HG03442 (cell line): ENCODE measurements at regions not wholly inside any gene's neighbourhood (a gene's known extent, or its start where the extent isn't known, plus 50 kb on each side); places are given as distances from the start of the nearest gene placed in this dataset.

Experiments
- ATAC-seq: cut with Tn5 transposase; IDR thresholded peaks from one replicate; pipeline ENCODE4 v1.9.1; 2021; ENCODE audit warnings: mild to moderate bottlenecking, moderate library complexity; ENCODE audit not compliant: unreplicated experiment

DNA sequence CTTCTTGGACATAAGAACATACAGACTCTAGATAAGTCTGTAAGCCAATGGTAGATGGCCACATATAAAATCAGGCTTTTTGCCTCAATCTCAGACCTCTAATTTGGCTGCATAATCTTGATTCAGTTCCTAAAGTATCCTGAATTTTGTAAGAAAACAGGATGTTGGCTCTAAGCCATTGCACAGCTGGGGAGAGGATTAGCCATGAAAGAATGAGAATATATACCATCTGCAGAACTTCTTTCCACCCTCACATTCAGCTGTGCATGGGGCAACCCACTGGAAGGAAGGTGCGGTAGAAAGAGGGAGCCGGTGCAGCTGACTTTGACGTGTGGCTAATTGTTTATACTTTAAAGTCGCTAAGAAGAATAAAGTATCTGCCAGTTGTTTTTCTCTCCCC is 1061.6 kb upstream of the FAM98A start:
- no peak for ATAC-seq

DNA sequence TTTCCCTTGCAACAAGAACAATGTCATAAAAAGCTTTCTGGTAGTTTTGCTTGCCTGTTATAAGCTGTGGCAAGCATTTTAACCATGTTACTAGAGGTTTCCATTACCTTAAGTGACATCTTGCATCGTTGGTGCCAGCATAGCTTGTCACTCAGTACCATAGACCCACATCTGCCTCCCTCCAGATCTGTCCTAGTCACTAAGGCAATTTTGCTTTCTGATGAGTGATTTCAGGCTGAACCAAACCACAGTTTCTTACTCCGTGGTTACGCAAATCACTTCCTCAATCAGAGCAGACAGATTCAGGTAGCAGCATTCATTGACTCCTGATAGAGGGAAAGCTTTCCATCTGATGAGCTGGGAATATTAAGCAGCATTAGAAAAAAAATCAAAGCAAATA is 1057.5 kb upstream of the FAM98A start:
- ATAC-seq, result no peak

DNA sequence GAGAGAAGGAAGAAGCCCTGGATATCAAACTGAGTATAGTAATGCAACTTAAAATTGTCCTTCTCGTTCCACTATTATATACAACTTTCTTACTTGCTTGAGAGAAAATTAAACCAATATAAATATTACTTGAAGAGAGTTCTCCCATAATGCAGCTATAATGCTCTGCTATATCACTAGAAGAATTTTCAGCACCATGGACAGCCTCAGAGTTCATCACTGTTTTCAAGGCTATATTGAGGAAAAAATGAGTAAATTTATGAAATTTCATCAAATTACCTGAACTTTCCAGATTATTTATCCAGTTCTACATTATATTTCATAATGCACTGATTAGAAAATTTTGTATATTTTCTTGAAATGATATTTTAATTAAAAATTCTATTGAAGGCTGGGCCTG is 1053.5 kb upstream of the FAM98A start:
- ATAC-seq, result no peak

DNA sequence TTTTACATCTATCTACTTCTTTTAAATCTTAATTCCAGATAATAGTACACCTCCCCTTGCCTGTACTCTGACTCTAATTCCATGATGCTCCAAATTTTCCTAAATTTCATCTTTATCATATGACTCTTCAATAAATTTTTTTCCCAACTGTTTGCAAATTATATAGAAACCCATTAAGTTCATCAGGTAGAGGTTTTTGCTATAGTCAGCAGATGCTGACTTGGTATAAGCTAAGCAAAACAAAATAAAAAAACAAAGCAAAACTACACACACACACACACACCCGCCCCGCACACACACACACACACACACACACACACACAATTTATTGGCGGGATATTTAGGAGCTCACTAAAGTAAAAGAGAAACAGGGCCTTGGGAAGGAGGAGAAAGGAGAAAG is 1047.8 kb upstream of the FAM98A start:
- ATAC-seq, result no peak

DNA sequence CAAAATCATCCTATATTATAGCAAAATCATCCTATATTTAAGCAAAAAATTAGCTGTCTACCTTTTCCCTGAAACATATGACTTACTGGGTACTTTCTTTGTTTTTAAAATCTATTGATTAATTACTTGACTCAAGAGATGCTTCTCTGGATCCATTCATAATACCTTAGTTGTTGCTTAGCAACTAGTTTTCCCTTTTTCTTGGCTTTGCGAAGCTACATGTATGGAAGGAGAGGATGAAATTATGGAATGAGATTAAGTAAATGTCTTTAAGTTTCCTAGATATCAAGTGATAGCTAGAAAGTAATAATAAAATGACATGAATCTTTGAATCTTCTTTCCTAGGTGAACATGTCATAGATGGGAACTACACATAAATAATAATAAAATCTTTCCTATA is 1033.2 kb upstream of the FAM98A start:
- ATAC-seq, result no peak

DNA sequence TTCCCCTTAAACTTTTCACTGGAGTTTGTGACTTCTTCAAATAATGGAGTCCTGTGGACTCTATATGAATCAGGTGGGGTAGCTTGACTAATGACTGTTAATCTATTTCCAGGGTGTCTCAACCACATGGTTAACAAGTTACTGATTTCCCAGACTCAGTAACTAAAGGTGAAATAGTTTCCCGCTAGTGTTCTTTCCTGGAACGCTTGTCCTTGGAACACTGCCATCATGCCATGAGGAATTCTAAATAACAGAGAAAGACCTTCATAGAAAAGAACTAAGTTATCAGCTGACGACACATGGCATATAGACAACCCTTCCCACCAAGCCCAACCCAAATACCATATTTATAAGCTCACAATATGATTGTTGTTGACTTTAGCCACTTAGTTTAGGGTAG is 1027.9 kb upstream of the FAM98A start:
- ATAC-seq, result no peak

DNA sequence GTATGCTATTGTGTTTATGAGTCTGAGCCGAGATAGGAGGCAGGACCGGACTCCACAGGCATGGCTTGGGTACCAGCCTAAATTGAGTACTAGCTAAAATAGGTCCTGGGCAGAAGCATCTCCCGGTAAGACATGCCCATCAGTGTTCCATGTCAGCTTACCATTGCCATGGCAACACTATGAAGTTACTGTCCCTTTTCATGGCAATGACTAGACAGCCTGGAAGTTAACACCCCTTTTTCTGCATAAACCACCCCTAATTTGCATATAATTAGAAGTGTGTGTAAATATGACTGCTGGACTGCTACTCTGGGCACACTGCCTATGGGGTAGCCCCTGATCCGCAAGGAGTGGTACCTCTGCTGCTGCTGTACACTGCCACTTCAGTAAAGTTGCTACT is 1005.1 kb upstream of the FAM98A start:
- no peak for ATAC-seq

DNA sequence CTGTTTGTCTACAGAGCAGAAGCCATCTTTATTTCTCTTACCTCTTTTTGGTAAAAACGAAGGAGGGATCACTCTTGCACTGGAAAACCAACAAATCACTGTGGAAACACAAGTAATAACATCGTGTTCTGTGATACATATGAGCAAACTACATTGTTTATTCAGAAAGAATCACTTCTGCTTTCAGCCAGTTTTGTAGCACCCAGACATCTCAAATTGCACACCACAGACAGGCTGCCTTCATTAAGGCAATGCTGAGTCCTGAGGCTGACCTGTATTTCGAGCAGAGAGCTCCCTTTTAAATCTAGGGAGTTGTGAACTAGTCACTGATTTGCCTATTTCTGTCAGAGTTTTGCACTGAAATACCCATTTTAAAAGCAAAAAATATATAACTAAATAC is 1003.2 kb upstream of the FAM98A start:
- no peak for ATAC-seq

DNA sequence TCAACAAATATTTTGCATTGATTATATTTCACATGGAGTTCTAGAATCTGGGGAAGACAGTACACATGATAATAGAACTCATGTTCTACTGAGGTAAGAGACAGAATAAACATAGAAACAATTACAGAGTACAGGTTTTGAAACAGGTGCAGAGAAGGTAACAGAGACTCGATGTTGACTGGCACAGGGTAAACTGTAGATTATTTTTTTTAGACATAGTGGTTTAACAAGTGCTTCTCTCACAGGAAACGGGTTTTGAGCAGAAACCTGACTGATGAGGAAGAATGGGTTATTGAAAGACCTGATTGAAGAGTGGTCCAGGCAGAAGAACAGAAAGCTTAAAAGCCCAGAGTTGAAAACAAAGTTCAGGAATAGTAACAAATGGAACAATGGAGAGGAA is 1002.5 kb upstream of the FAM98A start:
- no peak for ATAC-seq

DNA sequence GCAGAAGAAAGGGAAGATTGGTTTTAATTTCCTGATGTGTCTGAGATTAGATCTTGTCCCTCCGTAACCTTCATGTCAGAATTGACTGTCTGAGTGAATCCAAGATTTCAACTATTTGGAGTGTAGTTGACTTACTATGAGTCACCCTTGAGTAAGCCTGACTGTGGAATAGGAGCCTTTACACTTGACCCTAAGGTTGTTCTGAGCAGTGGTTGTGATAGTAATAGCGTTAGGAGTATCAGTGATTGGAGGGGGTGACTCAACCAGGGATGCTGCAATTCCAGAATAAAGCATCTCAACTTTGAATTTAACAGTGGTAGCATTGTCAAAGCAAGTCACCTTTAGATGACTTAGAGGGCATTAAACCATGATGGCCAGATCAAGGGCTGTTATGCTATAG is 979.5 kb upstream of the FAM98A start:
- no peak for ATAC-seq

DNA sequence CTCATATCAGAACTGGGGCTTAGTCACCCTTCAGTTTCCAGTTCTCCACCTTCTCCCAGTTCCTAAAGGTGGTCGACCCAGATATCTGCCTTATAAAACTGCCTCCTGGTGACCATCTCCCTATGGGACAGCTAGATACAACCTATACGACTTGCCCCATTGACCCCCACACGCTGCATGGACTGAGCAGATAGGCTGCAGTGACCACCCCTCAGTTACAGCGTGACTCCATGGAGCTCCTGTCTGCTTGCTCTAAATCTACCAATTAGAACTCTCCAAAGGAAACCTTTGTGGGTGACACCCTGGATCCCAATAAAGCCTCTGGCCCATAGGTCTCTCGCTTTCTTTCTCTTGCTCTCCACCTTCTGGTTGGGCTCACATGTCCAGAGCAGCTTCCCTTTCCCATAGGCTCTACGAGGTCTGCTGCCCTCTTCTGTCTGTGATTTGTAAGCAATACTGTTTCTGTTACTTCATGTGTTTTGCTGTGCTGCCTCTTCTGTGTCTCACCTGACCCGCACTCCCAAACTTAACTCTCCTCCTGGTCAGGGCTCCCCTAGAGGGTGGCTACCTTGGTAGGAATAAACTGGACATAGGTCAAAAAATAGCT is 971.3 kb upstream of the FAM98A start:
- no peak for ATAC-seq

DNA sequence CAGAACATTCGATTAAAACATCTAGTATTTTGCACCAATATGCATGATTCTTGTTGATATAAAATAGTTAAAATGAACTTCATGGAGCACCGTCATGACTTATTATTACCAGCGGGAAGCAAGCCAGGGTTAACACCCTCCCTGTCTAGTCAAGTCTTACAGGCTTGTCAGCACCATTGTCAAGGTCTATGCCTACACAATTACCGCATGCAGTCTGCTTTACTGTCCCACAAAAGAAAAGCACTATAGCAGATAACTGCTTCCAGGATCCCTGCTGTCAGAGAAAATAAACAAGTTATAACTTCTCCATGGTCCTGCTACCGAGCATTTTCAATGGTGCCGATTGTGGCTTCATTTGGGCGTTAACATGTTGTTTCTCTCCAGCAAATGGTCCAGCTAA is 968.0 kb upstream of the FAM98A start:
- no peak for ATAC-seq

DNA sequence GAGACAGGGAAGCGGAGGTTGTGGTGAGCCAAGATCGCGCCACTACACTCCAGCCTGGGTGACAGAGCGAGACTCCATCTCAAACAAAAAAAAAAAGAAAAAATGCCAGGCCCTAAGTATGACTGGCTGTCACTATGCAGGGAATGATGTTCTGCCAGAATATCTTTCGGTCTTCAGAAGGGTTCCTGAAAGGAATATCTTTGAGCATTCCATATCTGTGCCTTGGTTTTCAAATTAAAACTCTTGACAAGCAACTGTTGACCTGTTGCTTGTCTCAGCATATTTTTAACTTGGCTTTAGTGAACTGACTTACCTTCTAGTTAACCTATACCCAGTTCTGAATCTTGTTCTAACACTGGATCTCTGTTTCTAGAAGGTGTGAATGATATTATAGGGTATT is 953.2 kb upstream of the FAM98A start:
- no peak for ATAC-seq

DNA sequence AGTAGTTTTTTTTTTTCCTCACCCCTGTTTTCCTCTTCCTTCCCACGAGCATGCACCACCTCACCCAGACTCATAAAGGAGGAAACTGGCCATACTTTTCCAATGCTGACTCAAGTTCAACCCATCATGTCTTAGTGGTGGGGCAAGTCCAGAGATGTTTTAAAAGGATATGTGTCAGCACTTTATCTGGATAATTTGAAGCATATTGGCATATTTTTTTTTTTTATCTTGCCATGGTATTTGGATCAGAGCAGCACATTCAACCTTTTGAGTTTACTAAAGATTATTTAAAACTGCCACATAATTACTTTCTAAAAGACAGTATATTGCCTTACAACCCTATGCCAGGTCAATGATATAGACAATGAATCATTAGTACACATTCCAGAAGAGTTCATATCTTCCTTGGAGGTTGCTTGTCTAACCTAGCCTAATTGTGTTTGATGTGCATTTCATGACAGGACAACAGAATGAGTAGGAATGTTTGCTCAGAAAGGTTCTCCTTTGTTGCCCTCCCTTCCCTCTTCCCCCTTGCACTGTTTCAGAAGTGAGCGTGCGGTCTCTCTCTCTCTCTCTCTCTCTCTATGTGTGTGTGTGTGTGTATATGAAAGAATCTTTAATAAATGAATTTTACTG is 950.7 kb upstream of the FAM98A start:
- ATAC-seq, result no peak

DNA sequence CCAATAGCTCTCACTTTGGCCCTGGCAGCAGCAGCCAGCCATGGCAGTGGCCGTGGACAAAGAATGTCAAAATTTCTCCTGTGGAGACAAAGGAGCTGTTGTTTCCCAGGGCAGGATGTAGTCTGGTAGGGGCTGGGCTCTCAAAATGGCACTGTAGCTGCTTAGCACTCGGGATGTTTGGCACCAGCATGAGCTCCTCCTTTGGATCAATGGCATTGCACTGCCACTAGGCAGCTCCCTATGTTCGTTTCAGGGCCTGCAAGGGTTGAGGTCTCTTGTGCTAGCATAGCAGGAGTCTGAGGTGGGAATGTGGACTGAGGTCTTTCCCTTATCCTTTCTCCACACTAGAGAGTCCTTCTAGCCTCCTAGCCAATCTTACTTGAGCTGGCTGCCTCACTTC is 948.8 kb upstream of the FAM98A start:
- ATAC-seq, result no peak

DNA sequence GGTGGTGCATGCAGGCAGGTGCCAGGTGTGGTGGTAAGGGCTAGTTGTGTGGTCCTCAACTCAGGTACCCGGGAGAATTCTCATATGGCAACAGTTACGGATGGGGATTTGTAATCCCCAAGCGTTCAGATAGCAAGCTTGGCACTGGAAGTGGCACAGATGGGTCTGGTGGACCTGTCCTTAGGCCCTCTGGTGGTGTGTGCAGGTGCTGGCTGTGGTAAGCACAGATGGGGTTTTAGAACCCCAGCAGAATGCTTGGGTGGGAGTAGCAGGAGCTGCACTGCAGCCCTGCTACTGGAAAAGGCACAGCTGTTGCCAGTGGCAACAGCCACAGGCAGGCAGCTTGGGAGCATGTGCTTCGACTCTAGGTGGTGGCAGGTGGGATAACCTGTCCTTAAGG is 948.2 kb upstream of the FAM98A start:
- ATAC-seq, result no peak

DNA sequence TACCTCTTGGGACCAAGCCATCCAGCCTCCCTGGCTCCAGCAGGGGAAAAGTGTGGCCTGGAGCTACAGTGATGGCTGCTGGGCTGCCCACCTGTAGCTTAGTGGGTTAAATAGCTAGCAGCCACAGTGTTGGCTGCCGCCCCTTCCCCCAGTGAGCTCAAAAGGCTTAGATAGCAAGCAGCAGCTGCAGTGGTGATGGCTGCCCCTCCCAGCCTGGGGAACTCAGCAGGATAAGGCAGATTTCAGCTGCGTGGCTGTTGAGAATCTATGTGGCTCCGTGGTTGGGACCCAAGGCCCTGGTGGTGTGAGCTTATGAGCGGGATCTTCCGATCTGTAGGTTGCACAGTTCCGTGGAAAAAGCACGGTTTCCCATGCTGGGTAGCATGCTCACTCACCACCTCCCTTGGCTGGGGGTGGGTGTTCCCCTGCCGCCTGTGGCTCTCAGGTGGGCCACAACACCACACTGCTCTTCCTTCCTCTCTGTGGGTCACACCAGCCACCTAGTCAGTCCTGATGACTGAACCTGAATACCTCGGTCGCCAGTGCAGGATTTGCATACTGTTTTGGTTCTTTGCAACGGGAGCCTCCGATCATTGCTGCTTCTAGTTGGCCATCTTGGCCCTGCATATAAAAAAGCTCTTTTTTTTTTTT is 946.5 kb upstream of the FAM98A start:
- no peak for ATAC-seq

DNA sequence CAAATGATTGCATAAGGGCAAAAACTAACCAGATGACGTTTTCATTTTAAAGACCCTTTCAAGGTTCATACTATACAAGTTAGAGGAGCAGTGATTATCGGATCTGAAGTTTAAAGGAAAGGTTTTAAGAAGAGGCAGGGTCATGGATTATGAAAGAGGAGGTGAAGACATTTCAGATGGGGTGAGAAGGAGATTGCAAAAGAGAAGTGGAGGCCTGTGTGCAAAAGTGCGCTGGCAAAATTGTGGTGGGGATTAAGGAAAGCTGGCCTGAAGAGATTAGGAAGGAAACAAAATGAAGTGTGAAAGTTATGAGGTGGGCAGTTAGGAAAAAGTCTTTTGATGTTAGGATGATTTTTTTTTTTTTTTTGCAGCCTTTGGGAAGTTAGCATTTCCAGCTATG is 935.7 kb upstream of the FAM98A start:
- ATAC-seq, result no peak

DNA sequence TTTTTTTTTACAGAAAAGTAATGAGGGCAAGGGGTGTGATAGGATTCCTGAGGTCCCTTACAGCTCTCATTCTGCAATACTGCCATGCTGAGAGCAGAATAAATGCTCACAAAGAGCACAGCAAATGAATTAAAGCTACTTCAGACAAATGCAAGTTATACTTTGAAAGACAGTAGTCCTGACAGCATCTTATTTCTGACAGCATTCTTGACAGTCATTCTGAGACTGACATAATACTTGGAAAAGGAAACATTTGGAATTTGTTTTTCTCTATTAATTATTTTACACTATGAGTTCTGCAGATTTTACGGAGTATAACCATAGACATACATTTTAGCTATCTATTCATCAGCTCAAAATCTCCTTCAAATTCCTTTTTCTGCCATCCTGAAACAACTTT is 935.2 kb upstream of the FAM98A start:
- ATAC-seq, result no peak

DNA sequence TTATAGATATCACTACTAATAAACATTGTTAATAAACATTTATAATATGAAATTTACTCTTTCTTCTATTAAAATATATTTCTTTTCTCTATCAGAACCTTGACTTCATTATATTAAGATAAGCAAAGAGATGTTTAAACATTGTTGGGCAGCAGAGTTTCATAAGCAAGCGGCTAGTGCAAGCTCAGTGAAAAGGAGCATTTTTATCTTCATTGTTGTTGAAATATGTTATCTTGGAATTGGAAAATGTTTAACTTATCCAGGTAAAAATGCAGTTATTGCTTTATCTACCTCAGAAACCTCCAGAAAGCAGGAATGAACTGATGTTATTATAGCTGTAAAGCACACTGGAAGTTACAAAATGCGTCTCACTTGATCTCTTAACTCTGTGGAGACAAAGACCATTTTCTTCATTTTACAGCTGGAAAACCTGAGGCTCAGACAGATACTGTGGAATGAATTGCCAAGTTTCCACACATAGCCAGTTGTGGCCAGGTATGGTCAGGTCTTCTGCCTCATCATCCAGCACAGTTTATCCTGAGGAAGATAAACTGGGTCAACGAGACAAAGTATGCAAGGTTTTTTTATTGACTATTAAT is 934.6 kb upstream of the FAM98A start:
- ATAC-seq, result no peak

DNA sequence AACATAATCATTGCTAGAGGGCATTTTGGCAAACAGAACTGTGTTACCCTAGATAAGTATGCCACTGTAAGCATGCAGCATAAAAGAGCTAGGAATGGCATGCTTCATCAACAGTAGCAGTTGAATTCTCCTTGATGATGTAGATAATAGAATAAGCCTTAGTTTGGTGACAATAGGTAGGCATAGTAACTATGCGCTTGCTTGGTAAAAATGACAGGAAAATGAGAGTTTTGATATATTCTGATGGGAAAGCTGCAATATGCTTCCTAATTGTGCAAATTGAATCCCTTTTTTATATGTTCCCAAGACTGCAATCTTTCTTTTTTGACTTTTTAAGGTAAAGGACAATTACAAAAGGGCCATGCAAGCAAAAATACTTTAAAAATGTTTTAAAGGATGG is 930.9 kb upstream of the FAM98A start:
- ATAC-seq, result no peak

DNA sequence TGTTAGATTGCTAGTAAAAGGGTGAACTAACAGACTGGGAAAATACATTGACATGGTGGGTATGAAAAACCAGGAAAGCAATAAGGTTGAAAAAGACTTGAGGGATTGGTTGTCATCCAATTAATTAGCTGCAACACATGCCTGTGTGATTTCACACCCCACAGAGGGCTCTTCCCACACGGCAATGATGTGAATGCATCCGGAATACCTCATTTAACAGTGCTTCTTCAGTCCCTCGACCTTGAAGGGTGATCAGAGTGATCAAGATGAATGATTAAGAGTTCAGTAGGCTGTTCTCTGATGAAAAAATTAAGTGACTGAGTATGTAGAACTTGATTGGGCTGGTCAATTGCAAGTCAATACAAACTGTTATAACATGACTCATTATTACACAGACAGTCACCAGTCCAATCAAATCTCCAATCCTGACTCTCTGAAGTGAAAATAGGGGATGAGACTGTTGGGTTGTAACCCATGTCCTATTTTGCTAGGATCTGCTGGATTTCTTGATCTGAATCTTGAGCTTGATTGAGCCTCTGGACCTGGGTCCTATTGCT is 924.9 kb upstream of the FAM98A start:
- no peak for ATAC-seq
